HL-60 (cell line): ENCODE measurements at regions not wholly inside any gene's neighbourhood (a gene's known extent, or its start where the extent isn't known, plus 50 kb on each side); places are given as distances from the start of the nearest gene placed in this dataset.

Experiments
- DNase-seq, 2 experiments: peaks; one replicate each; pipeline ENCODE4 v3.0.0-alpha.2; 2010 to 2020; ENCODE audit warnings: low read depth in 1 of 2, low spot score in 1 of 2
- H3K27ac ChIP-seq: fragments of 250-450 bp; sonication (Bioruptor Pico); replicated peaks from 2 replicates; pipeline ENCODE4 v1.5.1; 2020; ENCODE audit warnings: mild to moderate bottlenecking, moderate library complexity
- H3K27me3 ChIP-seq: fragments of 250-450 bp; sonication (Bioruptor Pico); 2 replicates; pipeline ENCODE4 v1.5.1; 2021; ENCODE audit warnings: mild to moderate bottlenecking, moderate library complexity; ENCODE audit not compliant: insufficient read depth, poor library complexity, severe bottlenecking
- H3K4me3 ChIP-seq: replicated peaks from 2 replicates; pipeline ENCODE4 v1.5.1; 2011; ENCODE audit warnings: mild to moderate bottlenecking, control low read depth, low read length; ENCODE audit not compliant: insufficient read depth
- GABPA ChIP-seq: IDR thresholded peaks from 2 replicates; pipeline ENCODE4 v1.6.1; 2012; ENCODE audit warnings: low read depth
- POLR2AphosphoS5 ChIP-seq: IDR thresholded peaks from 2 replicates; pipeline ENCODE4 v1.6.1; 2012; ENCODE audit warnings: low read depth
- SPI1 ChIP-seq: IDR thresholded peaks from 2 replicates; pipeline ENCODE4 v1.6.1; 2012; ENCODE audit warnings: low read depth, mild to moderate bottlenecking, borderline replicate concordance
- TF ChIP-seq, protein P1 (sequence below): IDR thresholded peaks from one replicate; pipeline ENCODE4 v1.5.1; 2011; ENCODE audit warnings: low read length, control low read depth, inconsistent platforms; ENCODE audit not compliant: insufficient read depth
- TF ChIP-seq, protein P2 (sequence below): IDR thresholded peaks from 2 replicates; pipeline ENCODE4 v1.6.1; 2012; ENCODE audit warnings: low read depth; ENCODE audit not compliant: insufficient replicate concordance

DNA sequence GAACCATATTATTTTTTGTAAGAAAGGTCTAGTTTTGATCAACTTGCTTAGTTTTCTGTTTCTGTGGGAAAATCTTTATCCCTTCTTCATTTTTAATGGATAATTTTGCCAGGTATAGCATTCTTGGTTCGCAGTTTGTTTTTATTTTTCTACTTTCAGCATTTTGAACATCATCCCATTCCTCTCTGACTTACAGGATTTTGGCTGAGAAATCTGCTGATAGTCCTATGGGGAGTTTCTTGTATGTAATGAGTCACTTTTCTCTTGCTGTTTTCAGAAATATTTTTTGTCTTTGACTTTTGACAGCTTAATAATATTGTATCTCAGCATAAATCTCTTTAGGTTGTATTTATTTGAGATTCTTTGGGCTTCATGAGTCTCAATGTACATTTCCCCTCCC lies 389.1 kb downstream of the PBX1 start:
- no peak for DNase-seq
- Histone ChIP-seq H3K27ac (no peak overlapping the region), H3K27me3 (no peaks in the 10 kb centered on the region), H3K4me3 (no peak overlapping the region)
- no peak for TF ChIP-seq SPI1
- TF ChIP-seq POLR2AphosphoS5, result no peak
- TF ChIP-seq, protein P1, sequence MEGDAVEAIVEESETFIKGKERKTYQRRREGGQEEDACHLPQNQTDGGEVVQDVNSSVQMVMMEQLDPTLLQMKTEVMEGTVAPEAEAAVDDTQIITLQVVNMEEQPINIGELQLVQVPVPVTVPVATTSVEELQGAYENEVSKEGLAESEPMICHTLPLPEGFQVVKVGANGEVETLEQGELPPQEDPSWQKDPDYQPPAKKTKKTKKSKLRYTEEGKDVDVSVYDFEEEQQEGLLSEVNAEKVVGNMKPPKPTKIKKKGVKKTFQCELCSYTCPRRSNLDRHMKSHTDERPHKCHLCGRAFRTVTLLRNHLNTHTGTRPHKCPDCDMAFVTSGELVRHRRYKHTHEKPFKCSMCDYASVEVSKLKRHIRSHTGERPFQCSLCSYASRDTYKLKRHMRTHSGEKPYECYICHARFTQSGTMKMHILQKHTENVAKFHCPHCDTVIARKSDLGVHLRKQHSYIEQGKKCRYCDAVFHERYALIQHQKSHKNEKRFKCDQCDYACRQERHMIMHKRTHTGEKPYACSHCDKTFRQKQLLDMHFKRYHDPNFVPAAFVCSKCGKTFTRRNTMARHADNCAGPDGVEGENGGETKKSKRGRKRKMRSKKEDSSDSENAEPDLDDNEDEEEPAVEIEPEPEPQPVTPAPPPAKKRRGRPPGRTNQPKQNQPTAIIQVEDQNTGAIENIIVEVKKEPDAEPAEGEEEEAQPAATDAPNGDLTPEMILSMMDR, result no peak
- no peak for TF ChIP-seq GABPA
- TF ChIP-seq, protein P2, sequence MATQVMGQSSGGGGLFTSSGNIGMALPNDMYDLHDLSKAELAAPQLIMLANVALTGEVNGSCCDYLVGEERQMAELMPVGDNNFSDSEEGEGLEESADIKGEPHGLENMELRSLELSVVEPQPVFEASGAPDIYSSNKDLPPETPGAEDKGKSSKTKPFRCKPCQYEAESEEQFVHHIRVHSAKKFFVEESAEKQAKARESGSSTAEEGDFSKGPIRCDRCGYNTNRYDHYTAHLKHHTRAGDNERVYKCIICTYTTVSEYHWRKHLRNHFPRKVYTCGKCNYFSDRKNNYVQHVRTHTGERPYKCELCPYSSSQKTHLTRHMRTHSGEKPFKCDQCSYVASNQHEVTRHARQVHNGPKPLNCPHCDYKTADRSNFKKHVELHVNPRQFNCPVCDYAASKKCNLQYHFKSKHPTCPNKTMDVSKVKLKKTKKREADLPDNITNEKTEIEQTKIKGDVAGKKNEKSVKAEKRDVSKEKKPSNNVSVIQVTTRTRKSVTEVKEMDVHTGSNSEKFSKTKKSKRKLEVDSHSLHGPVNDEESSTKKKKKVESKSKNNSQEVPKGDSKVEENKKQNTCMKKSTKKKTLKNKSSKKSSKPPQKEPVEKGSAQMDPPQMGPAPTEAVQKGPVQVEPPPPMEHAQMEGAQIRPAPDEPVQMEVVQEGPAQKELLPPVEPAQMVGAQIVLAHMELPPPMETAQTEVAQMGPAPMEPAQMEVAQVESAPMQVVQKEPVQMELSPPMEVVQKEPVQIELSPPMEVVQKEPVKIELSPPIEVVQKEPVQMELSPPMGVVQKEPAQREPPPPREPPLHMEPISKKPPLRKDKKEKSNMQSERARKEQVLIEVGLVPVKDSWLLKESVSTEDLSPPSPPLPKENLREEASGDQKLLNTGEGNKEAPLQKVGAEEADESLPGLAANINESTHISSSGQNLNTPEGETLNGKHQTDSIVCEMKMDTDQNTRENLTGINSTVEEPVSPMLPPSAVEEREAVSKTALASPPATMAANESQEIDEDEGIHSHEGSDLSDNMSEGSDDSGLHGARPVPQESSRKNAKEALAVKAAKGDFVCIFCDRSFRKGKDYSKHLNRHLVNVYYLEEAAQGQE, result no peak

DNA sequence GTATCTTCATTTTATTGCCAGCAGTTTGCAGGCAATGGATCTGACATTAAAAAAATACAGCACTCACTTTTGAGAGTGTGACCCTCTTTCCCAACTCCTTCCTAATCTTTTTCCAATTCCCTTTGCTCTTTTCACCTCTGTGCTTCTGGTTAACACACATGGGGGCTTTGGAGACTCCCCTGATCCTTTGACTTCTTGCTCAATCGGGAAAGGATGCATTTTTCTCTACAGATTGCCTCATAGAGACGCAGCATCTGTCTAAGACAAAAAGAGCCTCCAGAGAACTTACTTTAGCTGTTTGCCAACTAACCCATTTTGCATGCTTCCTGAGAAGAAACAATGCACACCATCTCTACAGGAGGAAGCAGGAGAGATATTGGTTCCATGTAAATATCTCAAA lies 378.3 kb downstream of the PBX1 start:
- Histone ChIP-seq H3K27ac (no peak overlapping the region), H3K4me3 (no peak overlapping the region), H3K27me3 (no peaks in the 10 kb centered on the region)
- no peak for DNase-seq
- TF ChIP-seq, protein P2, result no peak
- TF ChIP-seq SPI1 (no peak), GABPA (no peak), POLR2AphosphoS5 (no peak)
- TF ChIP-seq, protein P1, result no peak

- no peak overlapping the region for H3K27ac ChIP-seq
- DNase-seq, result no peak
- no peak overlapping the region for H3K4me3 ChIP-seq
- no peaks in the 10 kb centered on the region for H3K27me3 ChIP-seq
- TF ChIP-seq GABPA, result no peak
- TF ChIP-seq SPI1, result no peak
- TF ChIP-seq, protein P2, result no peak
- no peak for TF ChIP-seq POLR2AphosphoS5
- TF ChIP-seq, protein P1, result no peak
Observed at GRCh38 chr1:164932580-164932979, 373.6 kb downstream of the PBX1 start.
